NB4 (cell line): ENCODE measurements at regions not wholly inside any gene's neighbourhood (a gene's known extent, or its start where the extent isn't known, plus 50 kb on each side); places are given as distances from the start of the nearest gene placed in this dataset.

ENCODE experiments used
- DNase-seq: peaks from one replicate; pipeline ENCODE4 v3.0.0; 2010; ENCODE audit warnings: low read depth
- H3K4me3 ChIP-seq: one replicate; pipeline ENCODE4 v1.5.1; 2011; ENCODE audit warnings: mild to moderate bottlenecking, low read depth, low read length, moderate library complexity
- CTCF ChIP-seq: IDR thresholded peaks from one replicate; pipeline ENCODE4 v1.5.1; 2012; ENCODE audit warnings: low read depth, low read length
- MYC ChIP-seq: IDR thresholded peaks from 2 replicates; pipeline ENCODE4 v1.6.1; 2011; ENCODE audit warnings: low read depth, low read length
- POLR2A ChIP-seq: IDR thresholded peaks from 2 replicates; pipeline ENCODE4 v1.6.1; 2011; ENCODE audit warnings: mild to moderate bottlenecking; ENCODE audit not compliant: insufficient read length; ENCODE audit errors: extremely low read depth
- TF ChIP-seq, protein P1 (sequence below): IDR thresholded peaks from 2 replicates; pipeline ENCODE4 v1.6.1; 2011; ENCODE audit warnings: low read depth, low read length

- TF ChIP-seq POLR2A, result no peak
- TF ChIP-seq CTCF, result no peak
- no peak for TF ChIP-seq MYC
- TF ChIP-seq, protein P1, sequence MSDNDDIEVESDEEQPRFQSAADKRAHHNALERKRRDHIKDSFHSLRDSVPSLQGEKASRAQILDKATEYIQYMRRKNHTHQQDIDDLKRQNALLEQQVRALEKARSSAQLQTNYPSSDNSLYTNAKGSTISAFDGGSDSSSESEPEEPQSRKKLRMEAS, result no peak
- H3K4me3 ChIP-seq, result no peak overlapping the region
- no peak for DNase-seq
Measured at GRCh38 chr18:56067214-56067894, 479.4 kb upstream of the TCF4 start.

DNA sequence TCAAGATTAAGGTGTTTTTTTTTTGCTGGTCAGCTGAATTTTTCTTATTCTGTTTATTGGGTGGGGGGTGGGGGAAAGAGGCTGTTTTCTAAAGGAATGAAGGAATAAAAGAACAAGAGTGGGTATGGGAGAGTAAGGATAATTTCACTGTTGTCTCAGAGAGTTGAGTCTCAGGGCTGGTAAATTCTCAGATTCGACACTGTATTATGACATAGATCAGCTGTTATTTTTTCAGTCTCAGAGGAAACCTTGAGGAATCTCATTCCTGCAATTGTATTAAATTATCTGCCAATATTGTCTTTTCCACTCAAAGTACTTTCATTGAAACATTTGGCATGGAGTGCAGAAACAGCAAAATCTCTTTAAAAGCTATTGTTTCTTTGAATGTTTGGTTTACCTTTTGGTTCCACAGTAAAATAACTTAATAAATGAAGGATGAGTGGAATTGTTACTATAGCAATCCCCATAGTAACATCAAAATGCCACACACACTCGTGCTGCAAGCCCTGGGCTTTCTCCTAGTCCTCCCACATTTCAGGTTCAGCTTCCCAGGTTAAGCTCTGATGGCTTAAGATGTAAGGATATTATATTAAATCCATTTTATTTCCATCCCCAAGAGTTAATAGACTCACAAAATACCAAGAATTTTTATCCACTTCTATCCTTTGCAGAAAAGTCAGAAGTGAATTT lies 478.7 kb upstream of the TCF4 start:
- TF ChIP-seq CTCF (no peak), POLR2A (no peak), MYC (no peak)
- TF ChIP-seq, protein P1, result no peak
- no peak overlapping the region for H3K4me3 ChIP-seq
- no peak for DNase-seq

DNA sequence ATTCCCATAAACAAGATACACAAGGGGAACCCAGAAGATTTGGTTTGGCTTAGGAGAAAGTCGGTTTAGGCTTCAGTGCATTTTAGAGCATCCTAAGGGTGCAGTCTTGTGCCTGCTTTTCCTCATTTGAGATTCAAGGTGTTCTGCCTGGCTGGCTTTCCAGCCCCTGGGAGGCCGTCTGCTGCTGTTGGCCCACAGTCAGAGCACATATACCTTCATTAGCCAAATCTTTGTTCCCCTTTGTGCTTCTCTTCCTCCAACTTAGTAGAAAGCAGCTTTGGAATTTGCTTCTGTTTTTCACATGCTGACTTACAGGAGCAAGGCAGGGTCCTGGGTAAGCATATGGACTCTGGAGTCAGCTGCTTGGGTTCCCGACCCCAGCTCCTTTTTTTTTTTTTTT lies 477.1 kb upstream of the TCF4 start:
- TF ChIP-seq CTCF (no peak), MYC (no peak), POLR2A (no peak)
- TF ChIP-seq, protein P1, result no peak
- no peak overlapping the region for H3K4me3 ChIP-seq
- DNase-seq, result no peak

DNA sequence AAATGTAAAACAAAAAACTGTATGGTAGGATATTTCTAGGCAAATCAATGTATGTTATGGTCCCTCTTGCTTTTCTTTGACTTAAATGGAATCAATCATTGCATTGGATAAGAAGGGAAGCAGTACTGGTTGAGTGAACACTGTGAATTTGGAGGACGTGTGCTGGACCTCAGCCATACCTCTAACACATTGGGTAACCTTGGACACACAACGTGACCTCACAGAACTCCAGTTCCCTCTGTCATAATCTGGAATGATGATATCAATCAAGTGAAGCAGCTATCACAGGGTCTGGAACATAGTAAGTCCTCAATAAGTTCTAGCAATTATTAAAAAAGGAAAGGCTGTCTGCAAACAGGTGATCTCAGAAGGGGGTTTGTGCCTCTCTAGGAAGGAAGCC lies 474.9 kb upstream of the TCF4 start:
- no peak overlapping the region for H3K4me3 ChIP-seq
- TF ChIP-seq POLR2A (no peak), MYC (no peak), CTCF (no peak)
- TF ChIP-seq, protein P1, result no peak
- DNase-seq, result no peak

- TF ChIP-seq CTCF, result no peak
- TF ChIP-seq, protein P1, result no peak
- TF ChIP-seq MYC, result no peak
- no peak for TF ChIP-seq POLR2A
- no peak overlapping the region for H3K4me3 ChIP-seq
Measured at GRCh38 chr18:56060967-56061541, 473.1 kb upstream of the TCF4 start.

More at GRCh38 chr18:56060967-56061541, 473.1 kb upstream of the TCF4 start:
- DNase-seq, result no peak
